ENCODE measurements at regions not wholly inside any gene's neighbourhood (a gene's known extent, or its start where the extent isn't known, plus 50 kb on each side); places are given as distances from the start of the nearest gene placed in this dataset.
A peak's percentile ranks its signal among the peaks of the same experiment; 100 is the strongest.
"Not testable (repeated sequence)": the region's sequence is repeated elsewhere in the genome, so short reads cannot be mapped to it uniquely, and the experiment has no call there.

DNA sequence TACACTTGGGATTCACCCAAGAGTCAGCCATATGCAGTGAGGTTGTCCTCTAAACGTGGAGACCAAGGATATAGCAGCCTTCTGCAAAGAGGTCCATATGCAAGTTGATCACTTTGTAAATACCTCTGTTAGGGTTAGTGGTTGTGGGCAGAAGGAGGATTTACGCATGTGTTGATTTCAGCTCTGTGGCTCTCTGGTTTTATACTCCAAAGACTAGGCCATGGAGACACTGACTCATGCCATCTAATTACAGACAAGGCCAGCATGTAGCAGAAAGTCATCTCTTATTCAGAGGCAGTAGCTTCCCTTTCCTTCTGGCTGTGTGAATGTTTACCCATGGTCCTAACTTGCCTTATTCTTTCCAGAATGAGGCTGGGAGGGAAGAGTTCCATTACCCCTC is 140.9 kb upstream of the GOLGA6L4 start:
- DNase-seq (ENCODE audit: low spot score): not testable (repeated sequence)

DNA sequence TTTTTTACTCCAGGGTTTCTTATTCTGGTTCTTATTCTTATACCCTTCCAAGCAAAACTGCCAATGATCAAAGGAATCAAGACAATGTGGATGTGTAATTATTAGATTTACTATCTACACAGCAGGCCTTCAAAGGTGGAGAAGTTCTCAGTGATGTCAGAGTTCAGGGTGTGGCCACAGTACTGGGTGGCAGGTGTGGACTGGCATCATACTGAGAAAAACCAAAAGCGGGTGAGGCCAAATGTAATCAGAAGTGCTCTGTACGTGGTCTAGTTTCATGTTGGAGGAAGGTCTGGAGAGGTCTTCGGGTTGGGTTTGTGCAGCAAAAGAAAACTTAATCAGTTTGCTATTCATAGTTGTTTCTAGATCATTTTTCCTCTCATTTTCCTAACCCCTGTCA is 138.5 kb upstream of the GOLGA6L4 start:
- DNase-seq (ENCODE audit: low spot score): not testable (repeated sequence)

DNA sequence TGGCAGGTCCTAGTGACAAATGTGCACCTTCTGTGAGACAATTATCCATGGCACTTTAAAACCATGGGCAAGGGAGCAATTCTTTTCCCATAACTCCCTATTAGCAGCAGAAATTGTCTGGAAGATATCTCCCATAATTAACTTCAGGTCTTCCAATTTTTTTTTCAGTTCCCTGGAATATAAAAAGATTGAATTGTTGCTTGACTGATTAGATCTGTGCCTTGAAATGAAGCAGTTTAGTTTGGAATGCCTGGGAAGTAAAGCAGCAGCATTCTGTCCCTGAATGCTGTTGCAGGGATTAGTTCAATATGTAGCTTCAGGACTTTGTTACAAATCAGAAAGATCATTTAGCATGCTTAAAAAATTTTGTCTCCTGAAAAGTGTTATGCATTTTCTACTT is 137.0 kb upstream of the GOLGA6L4 start:
- no peak for DNase-seq (ENCODE audit: low spot score)

DNA sequence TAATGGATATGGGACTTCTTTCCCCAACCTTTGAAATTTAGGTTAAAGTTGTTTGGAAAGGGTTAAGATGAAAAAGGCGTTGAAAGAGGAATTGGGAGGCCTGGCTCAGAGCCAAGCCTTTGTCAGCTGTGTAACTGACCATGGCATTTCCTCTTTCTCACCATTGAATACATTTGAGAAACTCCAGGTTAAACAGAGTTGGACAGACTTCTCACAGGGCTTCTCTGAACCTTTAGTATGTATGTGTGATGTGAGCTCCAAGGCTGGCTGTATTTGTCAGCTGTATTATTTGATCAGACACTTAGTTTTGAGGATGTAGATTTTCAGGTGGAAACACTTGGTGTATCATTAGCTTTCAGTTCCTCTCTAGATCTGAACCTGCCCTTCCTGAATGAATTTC is 136.4 kb upstream of the GOLGA6L4 start:
- DNase-seq (ENCODE audit: low spot score): no peak

DNA sequence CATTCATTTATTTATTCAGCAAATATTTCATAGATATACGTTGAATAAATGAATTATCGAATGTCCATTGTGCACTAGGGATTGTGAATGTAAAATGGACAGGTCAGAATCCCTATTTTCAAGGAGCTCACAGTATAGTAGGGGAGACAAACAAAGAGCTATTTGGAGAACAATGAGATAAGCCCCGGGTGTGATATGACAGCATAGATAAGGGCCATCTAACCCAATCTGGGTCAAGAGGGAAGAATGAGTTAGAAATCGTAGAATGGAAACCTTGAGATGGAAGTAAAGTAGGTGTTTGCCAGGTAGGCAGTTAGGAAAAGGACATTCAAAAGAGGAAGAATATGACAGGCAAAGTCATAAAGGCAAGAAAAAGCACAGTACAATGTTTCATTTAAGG is 132.2 kb upstream of the GOLGA6L4 start:
- no peak for DNase-seq (ENCODE audit: low spot score)

- no peak for DNase-seq (ENCODE audit: low spot score)
Measured at GRCh38 chr15:84104853-84105252, 130.7 kb upstream of the GOLGA6L4 start.

- no peak for DNase-seq (ENCODE audit: low spot score)
Measured at GRCh38 chr15:84108728-84109127, 126.8 kb upstream of the GOLGA6L4 start.

- DNase-seq (ENCODE audit: low spot score): no peak
Measured at GRCh38 chr15:84111575-84111974, 124.0 kb upstream of the GOLGA6L4 start.

DNA sequence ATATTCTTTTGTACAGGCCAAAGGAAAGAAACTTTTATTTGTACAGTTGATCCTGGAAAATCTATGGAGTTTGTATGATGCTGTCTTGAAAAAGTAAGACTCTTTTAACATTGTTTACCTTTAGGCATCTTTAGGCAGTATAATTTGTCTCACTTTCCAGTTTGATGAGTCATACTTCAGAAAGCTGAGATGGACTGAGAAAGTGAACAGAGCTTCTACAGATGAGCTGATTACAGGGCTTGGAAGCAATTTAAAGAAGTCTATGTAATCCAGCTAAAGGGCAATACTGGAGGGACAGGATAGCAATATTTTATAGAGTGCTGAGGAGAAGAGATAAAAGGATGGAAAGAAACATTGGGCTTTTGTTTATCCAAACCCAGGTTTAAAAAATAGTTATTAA is 123.5 kb upstream of the GOLGA6L4 start:
- no peak for DNase-seq (ENCODE audit: low spot score)

GRCh38 chr15:84113919-84114318 is 121.7 kb upstream of the GOLGA6L4 start:
- DNase-seq (ENCODE audit: low spot score): no peak

DNA sequence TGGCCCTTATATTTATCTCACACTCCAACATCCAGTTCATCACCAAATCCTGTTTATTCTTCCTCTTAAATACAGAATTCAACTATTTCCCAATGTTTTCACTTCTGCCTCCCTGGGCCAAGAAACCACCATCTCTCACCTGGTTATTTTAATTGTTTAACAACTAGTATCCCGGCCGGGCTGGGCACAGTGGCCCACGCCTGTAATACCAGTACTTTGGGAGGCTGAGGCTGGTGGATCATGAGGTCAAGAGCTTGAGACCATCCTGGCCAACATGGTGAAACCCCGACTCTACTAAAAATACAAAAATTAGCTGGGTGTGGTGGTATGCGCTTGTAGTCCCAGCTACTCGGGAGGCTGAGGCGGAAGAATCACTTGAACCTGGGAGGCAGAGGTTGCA is 120.9 kb upstream of the GOLGA6L4 start:
- not testable (repeated sequence) for DNase-seq (ENCODE audit: low spot score)

GRCh38 chr15:84119351-84119750 is 116.2 kb upstream of the GOLGA6L4 start:
- DNase-seq (ENCODE audit: low spot score): not testable (repeated sequence)

DNA sequence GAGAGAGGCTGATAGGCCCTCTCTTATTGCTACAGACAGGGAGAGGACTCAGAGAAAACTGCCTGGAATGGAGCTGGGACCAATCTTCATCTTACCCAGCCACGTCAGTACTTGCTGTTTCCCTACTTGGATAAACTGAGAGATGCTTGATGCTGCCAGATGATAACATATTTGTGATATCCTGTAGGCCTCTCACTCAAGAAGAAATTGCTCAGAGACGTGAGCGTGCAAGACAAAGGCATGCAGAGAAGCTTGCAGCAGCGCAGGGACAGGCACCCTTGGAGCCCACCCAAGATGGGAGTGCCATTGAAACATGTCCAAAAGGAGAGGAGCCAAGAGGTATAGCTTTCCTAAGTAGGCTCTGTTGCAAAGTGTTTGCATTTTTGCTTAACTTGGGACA is 114.7 kb upstream of the GOLGA6L4 start:
- DNase-seq (ENCODE audit: low spot score): not testable (repeated sequence)

- DNase-seq (ENCODE audit: low spot score): not testable (repeated sequence)
Measured at GRCh38 chr15:84128706-84129105, 106.9 kb upstream of the GOLGA6L4 start.

- not testable (repeated sequence) for DNase-seq (ENCODE audit: low spot score)
Measured at GRCh38 chr15:84130098-84130831, 105.3 kb upstream of the GOLGA6L4 start.

GRCh38 chr15:84135931-84136456 is 99.6 kb upstream of the GOLGA6L4 start:
- not testable (repeated sequence) for DNase-seq (ENCODE audit: low spot score)

DNA sequence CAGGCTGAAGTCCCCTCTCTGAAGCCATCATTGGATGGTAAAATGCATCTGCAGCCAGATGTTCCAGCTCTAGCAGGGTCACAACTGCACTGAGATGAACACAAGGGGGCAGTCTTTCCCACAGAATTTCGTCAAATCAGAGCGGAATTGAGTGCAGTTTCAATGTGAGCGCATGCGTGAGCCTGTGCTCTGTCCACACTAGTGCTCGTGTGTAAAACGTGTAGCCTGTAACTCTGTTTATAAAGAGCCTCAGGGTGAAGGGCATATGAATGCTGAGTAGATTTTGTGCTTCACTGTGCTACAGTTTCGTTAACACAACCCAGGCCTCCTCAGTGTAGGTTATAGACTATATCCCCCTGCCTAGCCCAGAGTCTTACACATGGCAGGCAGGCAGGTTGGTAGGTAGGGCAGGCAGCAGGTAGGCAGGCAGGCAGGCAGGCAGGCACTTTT is 92.7 kb upstream of the GOLGA6L4 start:
- DNase-seq (ENCODE audit: low spot score): peak; percentile 77

DNA sequence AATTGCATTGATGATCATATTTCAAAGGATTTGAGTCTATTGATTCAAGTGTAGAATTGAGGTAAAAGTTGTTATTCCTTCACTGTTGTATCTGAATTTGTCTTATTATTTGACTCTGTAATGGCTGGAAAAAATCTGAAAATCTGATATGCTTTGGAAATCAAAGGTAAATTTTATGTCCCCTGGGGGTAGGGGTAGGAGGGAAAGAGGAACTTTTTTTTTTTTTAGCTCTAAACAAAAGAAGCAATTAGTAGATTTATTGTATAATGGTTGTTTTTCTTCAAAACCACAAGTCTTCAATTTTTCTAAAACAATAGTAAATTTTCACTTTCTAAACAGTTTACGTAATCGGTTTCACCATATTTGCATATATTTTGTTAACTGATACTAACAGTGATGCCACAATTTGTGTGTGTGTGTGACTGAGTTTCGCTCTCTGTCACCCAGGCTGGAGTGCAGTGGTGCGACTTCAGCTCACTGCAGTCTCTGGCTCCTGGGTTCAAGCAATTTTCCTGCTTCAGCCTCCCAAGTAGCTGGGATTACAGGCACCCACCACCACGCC is 91.7 kb upstream of the GOLGA6L4 start:
- no peak for DNase-seq (ENCODE audit: low spot score)

DNA sequence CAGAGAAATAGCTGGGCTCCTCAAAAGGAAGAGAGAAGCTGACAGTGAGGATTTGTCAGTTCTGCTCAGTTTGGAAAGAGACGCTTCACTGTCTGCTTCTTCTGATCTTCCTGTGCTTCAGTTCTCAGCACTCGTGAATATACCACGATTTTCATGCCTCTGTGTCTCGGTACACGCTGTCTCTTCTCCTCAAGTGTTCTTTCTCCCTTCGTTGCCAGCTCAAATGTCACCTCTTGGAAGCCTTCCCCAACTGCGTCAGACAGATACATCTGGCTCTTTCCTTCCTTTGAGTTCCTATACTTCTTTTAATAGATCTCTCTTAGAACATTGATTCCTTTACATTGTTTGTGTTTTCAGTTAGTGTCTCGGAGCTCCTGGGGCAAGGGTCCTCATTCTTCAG is 90.6 kb upstream of the GOLGA6L4 start:
- not testable (repeated sequence) for DNase-seq (ENCODE audit: low spot score)

GRCh38 chr15:84146299-84146698 is 89.3 kb upstream of the GOLGA6L4 start:
- not testable (repeated sequence) for DNase-seq (ENCODE audit: low spot score)

DNA sequence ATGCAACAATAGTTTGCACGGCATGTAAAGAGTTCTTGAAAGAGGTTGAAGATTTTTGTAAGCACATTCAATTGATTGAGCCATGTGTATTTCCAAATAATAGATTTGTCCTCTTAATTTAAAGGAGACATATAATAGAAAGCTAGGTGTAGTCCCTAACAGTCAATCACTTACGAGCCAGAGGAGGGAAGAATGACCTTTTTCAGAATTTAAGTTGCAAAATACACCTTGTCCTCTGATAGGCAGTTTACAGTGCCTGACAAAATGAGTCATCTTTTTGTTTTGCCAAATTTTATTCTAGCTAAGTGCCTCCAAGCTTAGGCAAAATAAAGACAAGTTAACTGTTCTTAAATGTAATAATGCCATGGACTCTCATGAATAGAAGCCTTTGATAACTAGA is 88.3 kb upstream of the GOLGA6L4 start:
- DNase-seq (ENCODE audit: low spot score): not testable (repeated sequence)

- DNase-seq (ENCODE audit: low spot score): no peak
Measured at GRCh38 chr15:84151205-84151931, 84.2 kb upstream of the GOLGA6L4 start.

All from germinal center (tissue), 1 donor.